Skeletal muscle cell (primary cell): ENCODE measurements at regions not wholly inside any gene's neighbourhood (a gene's known extent, or its start where the extent isn't known, plus 50 kb on each side); places are given as distances from the start of the nearest gene placed in this dataset.
"Not testable (repeated sequence)": the region's sequence is repeated elsewhere in the genome, so short reads cannot be mapped to it uniquely, and the experiment has no call there.

ENCODE experiments used
- DNase-seq: peaks from one replicate; pipeline ENCODE4 v3.0.0-alpha.2; 2010; ENCODE audit warnings: low read depth
- H3K4me3 ChIP-seq: 2 replicates; pipeline ENCODE4 v1.5.1; 2011; ENCODE audit warnings: low read depth, mild to moderate bottlenecking, control low read depth, low read length, moderate library complexity

DNA sequence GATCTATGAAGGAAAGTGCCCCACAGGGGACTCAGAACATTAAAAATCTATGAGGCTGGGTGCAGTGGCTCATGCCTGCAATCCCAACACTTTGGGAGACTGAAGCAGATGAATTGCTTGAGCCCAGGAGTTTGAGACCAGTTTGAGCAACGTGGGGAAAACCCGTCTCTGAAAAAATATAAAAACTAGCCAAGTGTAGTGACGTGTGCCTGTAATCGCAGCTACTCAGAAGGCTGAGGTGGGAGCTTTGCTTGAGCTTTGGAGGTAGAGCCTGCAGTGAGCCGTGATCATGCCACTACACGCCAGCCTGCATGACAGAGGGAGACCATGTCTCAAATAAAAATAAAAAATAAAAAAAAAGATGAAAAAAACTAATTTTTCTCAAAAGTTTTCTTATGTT lies 1070.6 kb downstream of the PCDH9 start:
- H3K4me3 ChIP-seq, result no peak overlapping the region
- DNase-seq, result no peak

DNA sequence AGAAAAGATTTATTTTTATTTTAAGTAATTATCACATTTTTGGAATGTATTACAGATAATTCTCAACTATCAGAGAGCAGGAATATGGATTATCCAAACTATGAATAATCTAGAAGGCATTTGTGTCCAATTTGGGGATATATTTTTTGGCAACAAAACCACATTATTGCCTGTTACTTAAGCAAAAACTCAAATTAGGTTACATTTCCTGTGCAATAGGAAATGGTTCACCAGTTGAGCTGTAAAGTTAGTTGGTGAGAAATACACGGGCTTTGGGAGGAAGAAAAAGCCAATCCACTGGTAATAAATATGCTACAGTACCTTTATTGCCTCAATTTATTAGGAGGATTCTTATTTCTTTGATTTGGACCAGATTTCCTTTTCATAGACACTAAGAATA lies 1075.2 kb downstream of the PCDH9 start:
- H3K4me3 ChIP-seq, result no peak overlapping the region
- DNase-seq, result peak; percentile 5

GRCh38 chr13:66154354-66154753 lies 1075.8 kb downstream of the PCDH9 start:
- DNase-seq, result no peak
- H3K4me3 ChIP-seq, result no peak overlapping the region

GRCh38 chr13:66152596-66152995 lies 1077.5 kb downstream of the PCDH9 start:
- no peak for DNase-seq
- no peak overlapping the region for H3K4me3 ChIP-seq

DNA sequence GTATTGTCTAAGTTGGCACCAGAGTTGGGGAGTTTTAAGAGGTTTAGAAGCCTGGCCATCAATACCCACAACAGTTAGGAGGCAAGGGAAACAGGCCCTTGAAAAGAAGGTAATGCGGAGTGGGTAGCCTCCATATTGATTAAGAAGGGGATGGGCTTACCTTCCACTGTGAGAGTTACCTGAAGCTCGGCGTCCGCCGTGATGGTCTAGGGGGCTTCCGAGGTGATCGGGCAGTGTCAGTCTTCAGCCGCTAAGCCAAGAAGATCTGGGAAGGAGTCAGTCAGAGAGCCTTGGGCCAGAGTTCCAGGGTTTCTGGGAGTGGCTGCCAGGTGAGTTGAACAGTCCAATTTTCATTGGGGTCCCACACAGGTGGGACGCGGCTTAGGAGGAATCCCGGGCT lies 1085.8 kb downstream of the PCDH9 start:
- not testable (repeated sequence) for DNase-seq

DNA sequence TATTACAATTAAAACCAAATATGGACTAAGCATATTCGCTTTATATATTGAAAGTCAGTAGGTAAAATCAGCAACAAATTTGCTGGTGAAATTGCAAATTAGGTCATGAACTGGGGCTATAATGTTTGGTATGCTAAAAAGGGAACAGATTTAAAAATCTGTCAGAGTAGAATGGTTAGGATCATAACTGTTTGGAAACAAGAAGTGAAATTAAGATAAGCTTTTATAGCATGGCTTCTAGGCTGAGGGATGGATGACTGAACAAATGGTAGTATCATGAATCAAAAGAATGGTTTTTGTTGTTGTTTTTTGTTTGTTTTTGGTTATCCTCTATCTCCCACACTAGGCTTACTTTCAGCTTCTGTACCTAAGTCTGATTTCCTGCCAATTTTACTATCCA lies 1090.4 kb downstream of the PCDH9 start:
- no peak overlapping the region for H3K4me3 ChIP-seq
- no peak for DNase-seq

More for the DNA sequence above, 1085.8 kb downstream of the PCDH9 start:
- not testable (repeated sequence) for H3K4me3 ChIP-seq

GRCh38 chr13:66139250-66139649 lies 1090.9 kb downstream of the PCDH9 start:
- no peak for DNase-seq
- H3K4me3 ChIP-seq, result no peak overlapping the region

DNA sequence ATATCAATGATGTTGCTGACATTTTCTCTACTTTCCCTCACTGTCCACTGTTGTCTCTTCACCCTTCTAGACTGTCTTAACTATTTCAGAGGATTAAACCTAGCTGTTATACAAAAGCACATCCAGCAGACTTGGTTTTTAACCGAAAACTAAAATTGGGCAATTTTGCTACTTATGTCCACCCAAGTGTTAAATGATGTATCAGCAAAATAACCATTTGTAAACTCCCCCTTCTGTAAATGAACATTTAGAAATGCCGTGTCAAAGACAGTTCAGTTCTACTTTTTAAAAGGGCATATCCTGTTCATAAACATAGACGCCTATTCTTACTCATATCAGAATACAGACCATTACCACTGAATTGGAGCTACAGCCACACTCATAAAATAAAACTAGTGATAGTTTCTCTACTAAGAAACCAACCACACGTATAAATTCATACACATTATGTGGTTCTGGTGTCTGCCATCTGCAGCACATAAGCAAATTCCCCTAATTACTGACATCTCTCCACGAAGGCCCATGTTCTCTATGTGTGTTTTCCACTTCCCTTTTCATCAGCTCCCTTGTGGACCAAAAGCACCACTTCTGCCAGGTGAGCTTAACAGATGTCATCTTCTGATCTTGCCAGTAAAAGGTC lies 1091.8 kb downstream of the PCDH9 start:
- no peak for DNase-seq
- no peak overlapping the region for H3K4me3 ChIP-seq

GRCh38 chr13:66137384-66137783 lies 1092.8 kb downstream of the PCDH9 start:
- no peak for DNase-seq
- no peak overlapping the region for H3K4me3 ChIP-seq

- no peak overlapping the region for H3K4me3 ChIP-seq
- no peak for DNase-seq
These were observed 1101.4 kb downstream of the PCDH9 start for GRCh38 chr13:66128692-66129269.

DNA sequence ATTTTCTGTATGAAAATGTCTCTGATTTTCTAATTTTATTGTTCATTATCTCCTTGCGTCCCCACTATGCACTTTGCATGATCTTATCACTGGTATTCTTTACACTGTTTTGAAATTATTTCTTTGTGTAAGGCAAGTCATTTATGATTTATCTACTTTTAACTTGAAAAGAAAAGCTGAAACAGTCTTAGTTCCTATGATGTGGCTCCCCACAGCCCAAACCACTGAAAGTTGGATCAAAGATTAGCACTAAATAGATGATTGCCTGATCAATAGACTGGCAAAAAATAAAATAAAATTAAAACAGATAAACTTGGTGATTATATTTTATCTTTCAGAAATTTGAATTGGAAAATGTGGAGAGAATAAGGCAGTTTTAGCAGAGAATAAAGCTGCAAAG lies 1101.9 kb downstream of the PCDH9 start:
- DNase-seq, result no peak
- no peak overlapping the region for H3K4me3 ChIP-seq

DNA sequence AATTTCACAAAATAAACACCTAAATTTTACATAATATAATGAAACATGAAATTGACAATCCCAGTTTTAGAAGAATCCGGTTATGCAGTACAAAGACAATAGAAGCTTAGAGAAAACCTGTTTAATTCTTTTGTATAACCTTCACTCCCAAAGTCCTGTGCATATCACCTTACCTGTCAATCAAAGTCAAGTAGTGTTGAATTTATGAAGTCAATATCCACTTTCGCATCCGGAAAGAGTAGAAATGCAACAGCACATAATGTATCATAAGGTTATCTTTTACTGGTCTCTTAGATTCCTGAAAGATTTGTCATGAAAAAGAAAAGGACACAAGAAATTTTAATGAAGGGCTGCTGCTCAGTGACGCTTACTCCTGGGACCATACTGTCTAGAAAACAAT lies 1112.6 kb downstream of the PCDH9 start:
- no peak for DNase-seq
- H3K4me3 ChIP-seq, result no peak overlapping the region

- H3K4me3 ChIP-seq, result no peak overlapping the region
- peak; percentile 15 for DNase-seq
These were observed 1116.1 kb downstream of the PCDH9 start for GRCh38 chr13:66113882-66114526.

DNA sequence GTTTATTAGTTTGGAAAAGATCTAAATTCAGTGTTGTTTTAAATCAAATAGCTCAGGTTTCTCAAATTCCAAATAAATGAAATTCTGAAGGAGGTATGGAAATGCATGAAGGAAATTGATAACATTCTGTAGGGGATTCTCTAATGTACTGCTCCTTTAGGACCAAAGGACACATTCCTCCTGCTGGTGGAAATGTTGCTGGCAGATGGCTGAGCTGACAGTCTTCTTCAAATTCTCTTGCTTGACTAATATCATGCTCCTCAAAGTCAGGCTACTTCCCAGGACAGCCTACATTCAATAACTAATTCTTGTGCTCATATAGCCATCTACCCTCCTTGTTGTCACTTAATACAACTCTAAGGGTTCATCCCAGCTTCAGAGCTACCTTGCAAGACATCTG lies 1118.5 kb downstream of the PCDH9 start:
- DNase-seq, result no peak
- no peak overlapping the region for H3K4me3 ChIP-seq

GRCh38 chr13:66106246-66106645 lies 1123.9 kb downstream of the PCDH9 start:
- DNase-seq, result no peak
- no peak overlapping the region for H3K4me3 ChIP-seq

DNA sequence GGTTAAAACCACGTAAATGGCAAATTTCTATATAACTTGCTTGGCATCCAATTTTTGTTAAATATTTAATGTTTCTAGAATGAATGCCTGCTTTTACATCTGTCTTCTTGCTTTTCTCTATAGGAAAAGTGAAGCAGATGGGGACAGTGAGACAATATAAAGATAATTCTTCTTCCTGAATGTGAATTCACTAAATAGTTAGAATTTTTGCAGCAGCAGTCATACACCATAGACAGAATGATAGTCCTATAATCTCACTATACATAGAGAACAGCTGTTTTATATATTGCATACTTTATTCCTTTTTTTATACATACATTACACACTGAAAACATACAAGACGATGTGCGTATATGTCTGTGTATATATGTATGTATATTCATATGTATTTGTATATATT lies 1127.3 kb downstream of the PCDH9 start:
- no peak overlapping the region for H3K4me3 ChIP-seq
- no peak for DNase-seq

DNA sequence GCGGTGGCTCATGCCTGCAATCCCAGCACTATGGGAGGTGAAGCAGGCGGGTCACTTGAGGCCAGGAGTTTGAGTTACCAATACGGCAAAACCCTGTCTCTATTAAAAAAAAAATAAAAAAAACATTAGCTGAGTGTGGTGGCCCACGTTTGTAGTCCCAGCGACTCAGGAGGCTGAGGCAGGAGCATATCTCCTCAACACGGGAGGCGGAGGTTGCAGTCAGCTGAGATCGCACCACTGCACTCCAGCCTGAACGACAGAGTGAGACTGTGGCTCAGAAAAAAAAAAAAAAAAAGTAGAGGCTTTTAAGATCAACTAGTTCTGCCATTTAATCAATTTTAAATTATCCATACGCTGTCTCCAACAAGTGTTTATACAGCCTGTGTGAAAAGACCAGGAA lies 1130.3 kb downstream of the PCDH9 start:
- no peak for DNase-seq
- no peak overlapping the region for H3K4me3 ChIP-seq

- DNase-seq, result no peak
- no peak overlapping the region for H3K4me3 ChIP-seq
These were observed 1131.1 kb downstream of the PCDH9 start for GRCh38 chr13:66098931-66099628.

DNA sequence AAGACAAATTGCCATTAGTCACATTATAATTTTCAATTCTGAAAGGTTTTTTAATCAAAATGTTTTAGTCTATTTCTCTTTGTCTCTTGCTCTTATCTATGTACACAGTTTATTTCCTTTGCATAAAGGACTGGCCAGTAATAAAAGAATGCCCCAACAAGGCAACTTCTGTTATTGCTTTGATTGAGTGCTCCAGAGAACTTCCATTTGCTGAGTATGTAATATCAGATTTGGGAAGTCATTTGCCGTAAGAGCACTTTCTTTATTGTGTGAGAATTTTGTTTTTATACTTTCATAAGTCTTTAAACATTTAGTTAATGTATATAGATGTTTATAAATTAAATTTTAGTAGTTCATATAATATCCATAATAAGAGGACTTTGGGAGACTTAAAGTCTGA lies 1140.4 kb downstream of the PCDH9 start:
- DNase-seq, result no peak
- H3K4me3 ChIP-seq, result no peak overlapping the region

DNA sequence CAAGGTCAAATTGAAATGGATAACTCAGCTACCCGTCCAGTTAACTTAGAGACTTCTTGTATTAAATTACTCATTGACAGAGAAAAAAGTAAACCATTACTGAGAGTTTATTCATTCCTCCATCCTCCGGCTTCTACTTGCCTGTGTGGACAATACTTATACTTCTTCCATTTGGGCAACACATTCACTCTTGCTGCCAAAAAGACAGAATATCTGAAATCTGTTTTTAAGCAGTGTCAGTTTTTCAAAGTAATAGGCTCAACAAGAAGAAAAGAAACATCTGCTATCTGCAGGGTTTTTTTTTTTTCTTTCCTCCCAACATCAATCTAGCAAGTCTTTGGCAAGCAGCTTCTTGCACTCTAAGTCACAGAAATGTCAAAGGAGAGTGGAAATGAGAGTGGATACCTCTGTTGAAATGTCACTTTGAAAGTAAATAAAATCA lies 1142.8 kb downstream of the PCDH9 start:
- no peak overlapping the region for H3K4me3 ChIP-seq
- no peak for DNase-seq
